Chondrocyte (in vitro differentiated cells): ENCODE measurements at regions not wholly inside any gene's neighbourhood (a gene's known extent, or its start where the extent isn't known, plus 50 kb on each side); places are given as distances from the start of the nearest gene placed in this dataset.

Source experiments
- DNase-seq: peaks from one replicate; pipeline ENCODE4 v3.0.0; 2021; ENCODE audit warnings: mixed read lengths, low spot score
- H3K27ac Mint-ChIP-seq: one replicate; pipeline ENCODE4 v1.8.0; 2021; ENCODE audit warnings: mild to moderate bottlenecking, moderate library complexity, mixed read lengths; ENCODE audit not compliant: unreplicated experiment
- H3K27me3 Mint-ChIP-seq: 2 replicates; pipeline ENCODE4 v1.8.0; 2021; ENCODE audit warnings: low read depth, mixed read lengths
- H3K36me3 Mint-ChIP-seq: 2 replicates; pipeline ENCODE4 v1.8.0; 2021; ENCODE audit warnings: low read depth, mixed read lengths
- H3K4me1 Mint-ChIP-seq: 2 replicates; pipeline ENCODE4 v1.8.0; 2021; ENCODE audit warnings: low read depth, mild to moderate bottlenecking, mixed read lengths
- H3K4me3 Mint-ChIP-seq: one replicate; pipeline ENCODE4 v1.8.0; 2021; ENCODE audit warnings: mild to moderate bottlenecking, moderate library complexity, mixed read lengths; ENCODE audit not compliant: unreplicated experiment
- H3K9me3 Mint-ChIP-seq: 2 replicates; pipeline ENCODE4 v1.8.0; 2021; ENCODE audit warnings: low read depth, mixed read lengths
- TF ChIP-seq, protein P1 (sequence below): fragments of 200-600 bp; sonication (generic); IDR thresholded peaks from 2 replicates; pipeline ENCODE4 v1.5.0; 2021; ENCODE audit warnings: antibody characterized with exemption, mild to moderate bottlenecking, moderate library complexity

DNA sequence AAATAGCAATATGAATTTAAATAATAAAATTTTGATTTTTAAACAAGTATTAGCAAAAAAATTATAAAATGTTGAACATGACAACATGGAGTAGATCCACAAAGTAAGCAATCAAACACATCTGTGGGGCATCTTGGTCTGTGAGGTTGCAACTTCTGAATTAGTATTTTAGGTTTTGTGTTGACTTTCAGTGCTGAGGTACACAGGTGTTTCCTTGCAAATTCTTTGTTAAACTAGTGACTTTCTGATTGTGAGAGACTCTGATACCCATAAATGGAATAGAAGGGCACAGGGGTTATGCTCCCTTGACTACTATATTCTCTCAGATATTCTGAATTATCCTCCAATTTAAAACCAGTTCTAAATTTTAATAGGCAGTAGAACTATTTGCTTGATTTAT is 841.7 kb downstream of the CDH8 start:
- Mint-ChIP-seq H3K9me3 (no peaks in the 10 kb centered on the region), H3K27me3 (peaks cover 3% of the 10 kb centered on the region), H3K27ac (no peak overlapping the region), H3K4me3 (no peak overlapping the region), H3K4me1 (no peaks in the 10 kb centered on the region), H3K36me3 (no peaks in the 10 kb centered on the region)
- no peak for DNase-seq
- TF ChIP-seq, protein P1, sequence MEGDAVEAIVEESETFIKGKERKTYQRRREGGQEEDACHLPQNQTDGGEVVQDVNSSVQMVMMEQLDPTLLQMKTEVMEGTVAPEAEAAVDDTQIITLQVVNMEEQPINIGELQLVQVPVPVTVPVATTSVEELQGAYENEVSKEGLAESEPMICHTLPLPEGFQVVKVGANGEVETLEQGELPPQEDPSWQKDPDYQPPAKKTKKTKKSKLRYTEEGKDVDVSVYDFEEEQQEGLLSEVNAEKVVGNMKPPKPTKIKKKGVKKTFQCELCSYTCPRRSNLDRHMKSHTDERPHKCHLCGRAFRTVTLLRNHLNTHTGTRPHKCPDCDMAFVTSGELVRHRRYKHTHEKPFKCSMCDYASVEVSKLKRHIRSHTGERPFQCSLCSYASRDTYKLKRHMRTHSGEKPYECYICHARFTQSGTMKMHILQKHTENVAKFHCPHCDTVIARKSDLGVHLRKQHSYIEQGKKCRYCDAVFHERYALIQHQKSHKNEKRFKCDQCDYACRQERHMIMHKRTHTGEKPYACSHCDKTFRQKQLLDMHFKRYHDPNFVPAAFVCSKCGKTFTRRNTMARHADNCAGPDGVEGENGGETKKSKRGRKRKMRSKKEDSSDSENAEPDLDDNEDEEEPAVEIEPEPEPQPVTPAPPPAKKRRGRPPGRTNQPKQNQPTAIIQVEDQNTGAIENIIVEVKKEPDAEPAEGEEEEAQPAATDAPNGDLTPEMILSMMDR, result no peak

DNA sequence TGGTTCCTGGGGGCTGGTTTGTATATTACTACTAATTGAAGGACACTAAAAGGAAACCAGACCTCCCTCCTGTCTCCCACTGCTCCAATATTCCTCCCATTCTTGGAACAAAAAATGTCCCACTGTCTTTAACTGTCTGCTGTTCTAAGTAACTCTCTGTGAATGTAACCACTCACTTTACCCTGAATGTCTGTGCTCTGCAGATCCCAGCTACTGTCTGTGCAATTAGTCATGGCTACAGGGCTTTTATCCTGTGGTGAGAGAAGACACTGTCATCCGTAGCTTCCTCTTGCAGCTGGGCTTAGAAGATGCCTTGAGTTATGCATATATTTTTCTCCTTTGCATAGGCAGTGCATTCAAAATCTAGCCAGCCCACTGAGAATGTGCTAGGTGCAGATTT is 853.8 kb downstream of the CDH8 start:
- Mint-ChIP-seq H3K36me3 (no peaks in the 10 kb centered on the region), H3K4me3 (no peak overlapping the region), H3K27me3 (peaks cover 7% of the 10 kb centered on the region), H3K27ac (no peak overlapping the region), H3K9me3 (no peaks in the 10 kb centered on the region), H3K4me1 (no peaks in the 10 kb centered on the region)
- TF ChIP-seq, protein P1, result no peak
- no peak for DNase-seq

DNA sequence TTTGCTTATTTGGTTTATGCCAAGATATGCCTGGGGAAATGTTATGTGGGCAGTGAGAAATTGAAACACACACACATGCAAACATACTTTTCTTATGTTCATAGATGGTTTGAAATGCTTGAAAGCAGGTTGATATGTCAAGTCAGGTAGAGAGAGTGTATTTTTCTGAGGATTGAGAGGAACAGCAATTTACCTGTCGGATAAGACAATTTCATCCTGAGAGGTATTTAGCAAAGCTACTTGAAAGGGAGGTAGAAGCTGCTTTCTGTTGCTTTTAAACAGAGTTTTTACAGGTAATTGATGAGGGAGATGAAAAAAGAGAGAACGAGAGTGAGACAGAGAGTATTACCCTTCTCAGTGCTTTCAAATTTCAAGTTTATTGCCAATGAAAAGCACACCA is 854.3 kb downstream of the CDH8 start:
- Mint-ChIP-seq H3K4me1 (no peaks in the 10 kb centered on the region), H3K27ac (no peak overlapping the region), H3K27me3 (peaks cover 7% of the 10 kb centered on the region), H3K4me3 (no peak overlapping the region), H3K36me3 (no peaks in the 10 kb centered on the region), H3K9me3 (no peaks in the 10 kb centered on the region)
- DNase-seq, result no peak
- TF ChIP-seq, protein P1, result no peak

DNA sequence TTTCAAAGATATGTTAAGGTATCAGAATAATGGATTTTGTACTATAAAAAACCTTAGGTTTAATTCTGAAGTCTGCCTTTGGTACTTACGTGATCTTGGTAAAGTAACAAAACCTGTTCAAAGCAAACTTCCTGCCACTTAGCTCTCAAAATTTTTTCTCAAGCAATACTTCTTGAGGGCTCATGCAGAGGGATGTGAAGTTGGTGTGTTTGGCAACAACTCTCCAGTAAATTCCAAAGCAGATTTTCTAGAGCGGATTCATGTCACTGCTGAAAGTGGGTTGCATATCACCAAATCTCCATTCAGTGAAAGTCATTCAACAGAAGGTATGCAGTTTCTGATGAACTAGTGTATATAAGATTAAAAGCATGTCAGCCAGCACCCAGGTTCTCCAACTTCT is 856.7 kb downstream of the CDH8 start:
- H3K27ac Mint-ChIP-seq, result no peak overlapping the region
- no peak for DNase-seq

DNA sequence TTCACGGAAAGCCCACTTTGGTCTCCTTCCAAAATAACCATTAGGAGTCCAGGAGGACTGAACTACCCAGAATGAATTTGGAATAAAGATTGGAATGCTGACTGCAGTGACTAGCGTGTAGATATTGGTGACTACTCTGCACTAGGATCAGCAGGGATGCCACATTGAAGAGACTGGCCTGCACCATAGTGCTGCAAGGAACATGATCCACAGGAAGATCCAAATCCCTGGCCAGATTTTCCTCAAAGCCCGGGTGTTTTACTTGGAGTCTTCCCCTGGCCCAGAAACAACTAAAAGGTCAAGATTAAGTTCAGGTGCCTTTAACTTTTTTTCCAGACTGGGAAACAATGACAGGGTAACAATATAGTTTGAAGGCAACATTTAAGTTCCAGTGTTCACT is 870.4 kb downstream of the CDH8 start:
- Mint-ChIP-seq H3K27me3 (no peaks in the 10 kb centered on the region), H3K27ac (no peak overlapping the region)

More for the DNA sequence above, 856.7 kb downstream of the CDH8 start:
- Mint-ChIP-seq H3K27me3 (peaks cover 7% of the 10 kb centered on the region), H3K36me3 (no peaks in the 10 kb centered on the region), H3K4me3 (no peak overlapping the region), H3K4me1 (no peaks in the 10 kb centered on the region), H3K9me3 (no peaks in the 10 kb centered on the region)
- TF ChIP-seq, protein P1, result no peak

More for the DNA sequence above, 870.4 kb downstream of the CDH8 start:
- TF ChIP-seq, protein P1, result no peak
- Mint-ChIP-seq H3K4me1 (no peaks in the 10 kb centered on the region), H3K4me3 (no peak overlapping the region), H3K9me3 (no peaks in the 10 kb centered on the region), H3K36me3 (no peaks in the 10 kb centered on the region)
- no peak for DNase-seq
